GM18868 (cell line): ENCODE measurements at regions not wholly inside any gene's neighbourhood (a gene's known extent, or its start where the extent isn't known, plus 50 kb on each side); places are given as distances from the start of the nearest gene placed in this dataset.
"Not testable (repeated sequence)": the region's sequence is repeated elsewhere in the genome, so short reads cannot be mapped to it uniquely, and the experiment has no call there.

Experiments used
- ATAC-seq: cut with Tn5 transposase; IDR thresholded peaks from one replicate; pipeline ENCODE4 v1.9.1; 2021; ENCODE audit warnings: mild to moderate bottlenecking, moderate library complexity; ENCODE audit not compliant: unreplicated experiment

- ATAC-seq = no peak
Observed at GRCh38 chr2:91839904-91840868, 3031.0 kb upstream of the TEKT4 start.

- not testable (repeated sequence) for ATAC-seq
Observed at GRCh38 chr2:91842264-91842663, 3029.0 kb upstream of the TEKT4 start.

GRCh38 chr2:91842913-91843312, 3028.3 kb upstream of the TEKT4 start:
- not testable (repeated sequence) for ATAC-seq

- ATAC-seq = not testable (repeated sequence)
Observed at GRCh38 chr2:91843723-91844450, 3027.3 kb upstream of the TEKT4 start.

- not testable (repeated sequence) for ATAC-seq
Observed at GRCh38 chr2:91844451-91844825, 3026.8 kb upstream of the TEKT4 start.

- not testable (repeated sequence) for ATAC-seq
Observed at GRCh38 chr2:91846388-91846787, 3024.8 kb upstream of the TEKT4 start.

GRCh38 chr2:91851689-91852420, 3019.4 kb upstream of the TEKT4 start:
- not testable (repeated sequence) for ATAC-seq

GRCh38 chr2:91856971-91857370, 3014.3 kb upstream of the TEKT4 start:
- not testable (repeated sequence) for ATAC-seq

- ATAC-seq = not testable (repeated sequence)
Observed at GRCh38 chr2:91857711-91858110, 3013.5 kb upstream of the TEKT4 start.

- not testable (repeated sequence) for ATAC-seq
Observed at GRCh38 chr2:91871716-91872115, 2999.5 kb upstream of the TEKT4 start.

- ATAC-seq = not testable (repeated sequence)
Observed at GRCh38 chr2:91873416-91873815, 2997.8 kb upstream of the TEKT4 start.

GRCh38 chr2:91877658-91878210, 2993.5 kb upstream of the TEKT4 start:
- not testable (repeated sequence) for ATAC-seq

GRCh38 chr2:91895091-91895490, 2976.1 kb upstream of the TEKT4 start:
- ATAC-seq = not testable (repeated sequence)

- not testable (repeated sequence) for ATAC-seq
Observed at GRCh38 chr2:91917602-91918001, 2953.6 kb upstream of the TEKT4 start.
